Naive thymus-derived CD4-positive, alpha-beta T cell (primary cell): ENCODE measurements at regions not wholly inside any gene's neighbourhood (a gene's known extent, or its start where the extent isn't known, plus 50 kb on each side); places are given as distances from the start of the nearest gene placed in this dataset.

Source experiments
- ATAC-seq: fragments of 150-1000 bp; cut with Tn5 transposase; 2 replicates; pipeline ENCODE4 v1.10.0; 2021; ENCODE audit warnings: mild to moderate bottlenecking, moderate library complexity
- CTCF ChIA-PET: fragments of 350-600 bp; sonication (Branson Sonifier 250); formaldehyde crosslinking; loops from one replicate; lab custom pipeline; 2021; ENCODE audit warnings: antibody characterized with exemption; lab: Charles Lee
- POLR2A ChIA-PET: fragments of 350-600 bp; sonication (Branson Sonifier 250); formaldehyde crosslinking; loops from one replicate; lab custom pipeline; 2021; ENCODE audit warnings: antibody characterized with exemption, inconsistent platforms; lab: Charles Lee
- DNase-seq, 9 donors: peaks; one replicate each; pipeline versions ENCODE4 v3.0.0 to v3.0.0-alpha.2; 2020 to 2022; ENCODE audit warnings: mixed read lengths in 1 of 9
- H3K27ac ChIP-seq: one replicate; pipeline ENCODE4 v1.7.0; 2013; ENCODE audit warnings: mild to moderate bottlenecking, low read depth, low read length, moderate library complexity
- H3K27me3 ChIP-seq, 2 donors: one replicate each; pipeline ENCODE4 v1.7.0; 2013; ENCODE audit warnings: low read length in 2 of 2, mild to moderate bottlenecking in 2 of 2, moderate library complexity in 2 of 2; ENCODE audit not compliant: control insufficient read depth in 2 of 2, insufficient read depth in 2 of 2
- H3K36me3 ChIP-seq, 3 experiments: 1 replicate in 2 of 3; 2 replicates in 1 of 3; pipeline ENCODE4 v1.7.0; 2013; ENCODE audit warnings: low read length in 3 of 3, mild to moderate bottlenecking in 3 of 3, moderate library complexity in 1 of 3; ENCODE audit not compliant: insufficient read depth in 3 of 3, control insufficient read depth in 2 of 3
- H3K4me1 ChIP-seq, 2 donors: one replicate each; pipeline ENCODE4 v1.7.0; 2013; ENCODE audit warnings: low read length in 2 of 2, mild to moderate bottlenecking in 2 of 2, moderate library complexity in 1 of 2; ENCODE audit not compliant: control insufficient read depth in 2 of 2, insufficient read depth in 2 of 2
- H3K4me3 ChIP-seq: 2 replicates; pipeline ENCODE4 v1.7.0; 2013; ENCODE audit warnings: mild to moderate bottlenecking, low read length
- H3K9me3 ChIP-seq, 3 experiments: 1 replicate in 2 of 3; 2 replicates in 1 of 3; pipeline ENCODE4 v1.7.0; 2013; ENCODE audit warnings: low read length in 3 of 3; ENCODE audit not compliant: control insufficient read depth in 2 of 3
- H3K27ac Mint-ChIP-seq, 9 donors: one replicate each; pipeline ENCODE4 v1.8.0; 2020 to 2022; ENCODE audit warnings: mixed read lengths in 9 of 9, mild to moderate bottlenecking in 8 of 9, moderate library complexity in 5 of 9, inconsistent platforms in 2 of 9
- H3K27me3 Mint-ChIP-seq, 5 donors: one replicate each; pipeline ENCODE4 v1.8.0; 2021 to 2022; ENCODE audit warnings: mixed read lengths in 5 of 5, mild to moderate bottlenecking in 1 of 5
- H3K36me3 Mint-ChIP-seq, 5 donors: one replicate each; pipeline ENCODE4 v1.8.0; 2020 to 2022; ENCODE audit warnings: mixed read lengths in 5 of 5, mild to moderate bottlenecking in 3 of 5, inconsistent platforms in 1 of 5
- H3K4me1 Mint-ChIP-seq, 7 donors: one replicate each; pipeline ENCODE4 v1.8.0; 2020 to 2022; ENCODE audit warnings: mixed read lengths in 7 of 7, mild to moderate bottlenecking in 3 of 7, inconsistent platforms in 1 of 7
- H3K4me3 Mint-ChIP-seq, 10 donors: one replicate each; pipeline ENCODE4 v1.8.0; 2020 to 2022; ENCODE audit warnings: mild to moderate bottlenecking in 10 of 10, mixed read lengths in 10 of 10, moderate library complexity in 6 of 10, inconsistent platforms in 2 of 10
- H3K9me3 Mint-ChIP-seq, 11 donors: one replicate each; pipeline ENCODE4 v1.8.0; 2020 to 2022; ENCODE audit warnings: mixed read lengths in 11 of 11, mild to moderate bottlenecking in 4 of 11, inconsistent platforms in 1 of 11, moderate library complexity in 1 of 11
- intact Hi-C, 2 donors: fragments of 100-400 bp; cut with micrococcal nuclease; formaldehyde crosslinking; loops; one replicate each; pipeline ENCODE4 v1.15.1; 2023

- no peaks in the 10 kb centered on the region for H3K27me3 ChIP-seq
- Mint-ChIP-seq H3K36me3 (peaks cover 0 to 6% (median 0%) of the 10 kb centered on the region in 5 donors), H3K4me3 (no peak overlapping the region), H3K9me3 (peaks cover 0 to 9% (median 0%) of the 10 kb centered on the region in 11 donors), H3K4me1 (peaks cover 0 to 2% (median 0%) of the 10 kb centered on the region in 7 donors), H3K27ac (no peak overlapping the region), H3K27me3 (peaks cover 0 to 14% (median 3%) of the 10 kb centered on the region in 5 donors)
- CTCF ChIA-PET = no interaction called here
- intact Hi-C loops = no loop called here
- H3K4me3 ChIP-seq = no peak overlapping the region
- H3K9me3 ChIP-seq = no peaks in the 10 kb centered on the region
- DNase-seq = no peak
- no peaks in the 10 kb centered on the region for H3K36me3 ChIP-seq
- no peak overlapping the region for H3K27ac ChIP-seq
- POLR2A ChIA-PET = no interaction called here
- ATAC-seq = peak; percentile 20
- no peaks in the 10 kb centered on the region for H3K4me1 ChIP-seq
Measured at GRCh38 chr20:41894255-41894963, 276.2 kb upstream of the CHD6 start.

GRCh38 chr20:41892031-41892430 is 273.9 kb upstream of the CHD6 start:
- no peak overlapping the region for H3K4me3 Mint-ChIP-seq
- Histone ChIP-seq H3K9me3 (no peaks in the 10 kb centered on the region), H3K27me3 (no peaks in the 10 kb centered on the region), H3K36me3 (no peaks in the 10 kb centered on the region), H3K27ac (no peak overlapping the region), H3K4me1 (no peaks in the 10 kb centered on the region), H3K4me3 (no peak overlapping the region)
- peaks cover 0 to 9% (median 0%) of the 10 kb centered on the region in 11 donors for H3K9me3 Mint-ChIP-seq
- ATAC-seq (no peak), DNase-seq (no peak)
- intact Hi-C loops = no loop called here
- H3K36me3 Mint-ChIP-seq = peaks cover 0 to 6% (median 0%) of the 10 kb centered on the region in 5 donors
- H3K4me1 Mint-ChIP-seq = peaks cover 0 to 2% (median 0%) of the 10 kb centered on the region in 7 donors
- no peak overlapping the region for H3K27ac Mint-ChIP-seq
- ChIA-PET CTCF (no interaction called here), POLR2A (no interaction called here)
- H3K27me3 Mint-ChIP-seq = peaks cover 0 to 14% (median 3%) of the 10 kb centered on the region in 5 donors

GRCh38 chr20:41889844-41890224 is 271.7 kb upstream of the CHD6 start:
- no peak overlapping the region for H3K4me3 ChIP-seq
- ChIA-PET CTCF (interaction anchor here (0.6 kb wide), 1 partner anchor 107 kb away, joined by 4 read pairs; no protein-coding TSS in a partner anchor), POLR2A (no interaction called here)
- H3K27me3 Mint-ChIP-seq = peaks cover 0 to 6% (median under 1%) of the 10 kb centered on the region in 5 donors
- intact Hi-C loops = no loop called here
- H3K9me3 ChIP-seq = no peaks in the 10 kb centered on the region
- ATAC-seq = no peak
- peaks cover 0 to 4% (median 0%) of the 10 kb centered on the region in 11 donors for H3K9me3 Mint-ChIP-seq
- no peaks in the 10 kb centered on the region for H3K27me3 ChIP-seq
- no peak overlapping the region for H3K27ac Mint-ChIP-seq
- no peak overlapping the region for H3K4me3 Mint-ChIP-seq
- peaks cover 0 to 2% (median 0%) of the 10 kb centered on the region in 7 donors for H3K4me1 Mint-ChIP-seq
- H3K36me3 Mint-ChIP-seq = peaks cover 0 to 3% (median 0%) of the 10 kb centered on the region in 5 donors
- DNase-seq = no peak
- H3K27ac ChIP-seq = no peak overlapping the region
- H3K36me3 ChIP-seq = no peaks in the 10 kb centered on the region
- H3K4me1 ChIP-seq = no peaks in the 10 kb centered on the region

- Histone ChIP-seq H3K9me3 (no peaks in the 10 kb centered on the region), H3K27me3 (no peaks in the 10 kb centered on the region), H3K36me3 (no peaks in the 10 kb centered on the region), H3K4me1 (no peaks in the 10 kb centered on the region), H3K4me3 (no peak overlapping the region), H3K27ac (no peak overlapping the region)
- Mint-ChIP-seq H3K9me3 (peaks cover 0 to 2% (median 0%) of the 10 kb centered on the region in 11 donors), H3K4me1 (no peaks in the 10 kb centered on the region), H3K4me3 (no peak overlapping the region), H3K36me3 (peaks cover 0 to 1% (median 0%) of the 10 kb centered on the region in 5 donors), H3K27ac (no peak overlapping the region), H3K27me3 (peaks cover 2 to 8% (median 6%) of the 10 kb centered on the region in 5 donors)
- CTCF ChIA-PET = no interaction called here
- ATAC-seq (no peak), DNase-seq (no peak)
- intact Hi-C loops = no loop called here
- POLR2A ChIA-PET = no interaction called here
Measured at GRCh38 chr20:41889126-41889843, 271.1 kb upstream of the CHD6 start.

GRCh38 chr20:41888434-41888833 is 270.3 kb upstream of the CHD6 start:
- H3K27me3 Mint-ChIP-seq = peaks cover 4 to 15% (median 12%) of the 10 kb centered on the region in 5 donors
- H3K36me3 ChIP-seq = no peaks in the 10 kb centered on the region
- no peaks in the 10 kb centered on the region for H3K4me1 Mint-ChIP-seq
- H3K9me3 ChIP-seq = no peaks in the 10 kb centered on the region
- no peak for ATAC-seq
- no peaks in the 10 kb centered on the region for H3K36me3 Mint-ChIP-seq
- no peak overlapping the region for H3K27ac ChIP-seq
- ChIA-PET CTCF (no interaction called here), POLR2A (no interaction called here)
- no peaks in the 10 kb centered on the region for H3K27me3 ChIP-seq
- H3K9me3 Mint-ChIP-seq = peaks cover 0 to 5% (median 0%) of the 10 kb centered on the region in 11 donors
- intact Hi-C loops = no loop called here
- no peaks in the 10 kb centered on the region for H3K4me1 ChIP-seq
- H3K4me3 ChIP-seq = no peak overlapping the region
- DNase-seq = no peak
- no peak overlapping the region for H3K27ac Mint-ChIP-seq
- H3K4me3 Mint-ChIP-seq = no peak overlapping the region

GRCh38 chr20:41887500-41887899 is 269.3 kb upstream of the CHD6 start:
- Mint-ChIP-seq H3K27ac (no peak overlapping the region), H3K27me3 (peaks cover 4 to 24% (median 19%) of the 10 kb centered on the region in 5 donors), H3K4me1 (no peaks in the 10 kb centered on the region), H3K9me3 (peaks cover 0 to 9% (median 0%) of the 10 kb centered on the region in 11 donors), H3K36me3 (no peaks in the 10 kb centered on the region), H3K4me3 (no peak overlapping the region)
- no peak overlapping the region for H3K4me3 ChIP-seq
- intact Hi-C loops = no loop called here
- no peaks in the 10 kb centered on the region for H3K9me3 ChIP-seq
- no peaks in the 10 kb centered on the region for H3K4me1 ChIP-seq
- H3K27ac ChIP-seq = no peak overlapping the region
- ChIA-PET CTCF (no interaction called here), POLR2A (no interaction called here)
- no peaks in the 10 kb centered on the region for H3K27me3 ChIP-seq
- DNase-seq (no peak), ATAC-seq (no peak)
- no peaks in the 10 kb centered on the region for H3K36me3 ChIP-seq
